ENCODE measurements at regions not wholly inside any gene's neighbourhood (a gene's known extent, or its start where the extent isn't known, plus 50 kb on each side); places are given as distances from the start of the nearest gene placed in this dataset.

DNA sequence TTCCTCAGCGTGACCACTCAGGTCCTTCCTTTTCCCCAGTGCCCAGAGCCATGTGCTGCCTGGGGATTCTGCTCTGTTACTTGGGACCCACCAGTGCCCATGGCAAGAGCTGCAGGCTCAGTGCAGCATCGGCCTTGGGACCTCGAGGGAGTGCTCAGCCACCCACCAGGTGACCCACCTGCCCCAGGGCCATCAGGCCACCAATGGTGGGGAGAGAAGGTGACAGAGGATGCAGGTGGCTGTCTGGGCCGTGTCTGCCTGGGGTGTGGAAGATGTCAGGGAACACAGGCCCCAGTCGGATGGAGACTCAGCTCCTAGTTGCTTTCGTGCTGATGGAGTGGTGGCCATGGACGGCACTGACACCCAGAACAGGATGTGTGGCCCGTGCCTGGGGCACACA lies 104.7 kb upstream of the FAM20C start:
- DNase-seq (ENCODE audit: low spot score) (no peak), ATAC-seq (ENCODE audit: low FRiP score) (no peak)
- TF ChIP-seq, protein P1, sequence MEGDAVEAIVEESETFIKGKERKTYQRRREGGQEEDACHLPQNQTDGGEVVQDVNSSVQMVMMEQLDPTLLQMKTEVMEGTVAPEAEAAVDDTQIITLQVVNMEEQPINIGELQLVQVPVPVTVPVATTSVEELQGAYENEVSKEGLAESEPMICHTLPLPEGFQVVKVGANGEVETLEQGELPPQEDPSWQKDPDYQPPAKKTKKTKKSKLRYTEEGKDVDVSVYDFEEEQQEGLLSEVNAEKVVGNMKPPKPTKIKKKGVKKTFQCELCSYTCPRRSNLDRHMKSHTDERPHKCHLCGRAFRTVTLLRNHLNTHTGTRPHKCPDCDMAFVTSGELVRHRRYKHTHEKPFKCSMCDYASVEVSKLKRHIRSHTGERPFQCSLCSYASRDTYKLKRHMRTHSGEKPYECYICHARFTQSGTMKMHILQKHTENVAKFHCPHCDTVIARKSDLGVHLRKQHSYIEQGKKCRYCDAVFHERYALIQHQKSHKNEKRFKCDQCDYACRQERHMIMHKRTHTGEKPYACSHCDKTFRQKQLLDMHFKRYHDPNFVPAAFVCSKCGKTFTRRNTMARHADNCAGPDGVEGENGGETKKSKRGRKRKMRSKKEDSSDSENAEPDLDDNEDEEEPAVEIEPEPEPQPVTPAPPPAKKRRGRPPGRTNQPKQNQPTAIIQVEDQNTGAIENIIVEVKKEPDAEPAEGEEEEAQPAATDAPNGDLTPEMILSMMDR (IDR thresholded peaks at IDR 0.05), result no peak

DNA sequence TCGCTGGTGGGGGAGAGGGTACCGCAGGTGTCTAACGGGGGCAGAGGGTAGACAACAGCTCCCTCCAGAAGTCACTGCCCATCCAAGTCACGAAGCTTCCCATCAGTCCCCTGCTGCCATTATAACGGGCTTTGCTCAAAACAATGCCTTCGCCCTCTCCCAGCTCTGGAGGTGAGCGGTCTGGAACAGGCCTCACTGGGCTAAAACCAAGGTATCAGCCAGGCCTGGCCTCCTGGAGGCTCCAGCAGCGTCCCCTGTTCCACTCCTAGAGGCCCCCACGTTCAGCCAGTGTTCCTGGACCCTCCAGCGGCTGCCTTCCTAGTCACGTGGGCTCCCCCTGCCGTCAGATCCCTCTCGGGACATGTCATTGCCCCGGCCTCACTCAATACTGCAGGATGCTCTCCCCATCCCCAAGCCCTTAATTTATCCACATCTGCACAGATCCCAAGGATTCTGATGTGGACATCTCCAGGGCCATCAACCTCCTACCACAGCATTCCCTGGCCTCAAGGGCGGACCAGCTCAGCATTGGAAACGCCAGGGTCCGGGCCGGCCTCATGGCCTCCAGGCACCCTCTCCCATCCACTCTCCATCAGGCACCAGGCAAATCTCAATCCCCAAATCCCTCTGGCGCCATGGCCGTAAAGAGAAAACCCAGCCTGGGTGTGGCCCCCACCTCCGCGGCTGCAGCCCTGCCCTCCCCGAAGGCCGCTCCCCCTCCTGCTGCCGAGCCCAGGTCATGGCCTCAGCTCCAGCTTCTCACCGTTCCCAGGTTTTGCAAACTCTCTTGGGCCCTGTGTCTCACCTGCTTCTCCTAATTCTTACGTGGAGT lies 104.1 kb upstream of the FAM20C start:
- DNase-seq (ENCODE audit: low spot score) (no peak), ATAC-seq (ENCODE audit: low FRiP score) (no peak)
- TF ChIP-seq, protein P1 (IDR thresholded peaks at IDR 0.05), result no peak

DNA sequence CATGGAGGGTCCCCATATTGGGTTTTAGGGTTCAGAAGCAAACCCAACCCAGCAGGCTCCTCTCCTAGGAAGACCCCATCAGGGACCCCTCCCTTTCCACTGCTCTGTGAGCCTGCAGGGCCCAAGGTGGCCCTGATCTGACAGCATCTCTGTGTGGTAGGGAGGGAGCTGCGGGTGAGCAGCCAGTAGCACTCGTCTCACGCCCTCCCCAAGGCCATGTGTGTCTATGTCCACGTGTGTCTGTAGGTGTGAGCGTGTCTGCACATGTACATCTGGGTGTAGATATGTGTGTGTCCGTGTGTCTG lies 103.5 kb upstream of the FAM20C start:
- TF ChIP-seq, protein P1 (IDR thresholded peaks at IDR 0.05), result no peak
- DNase-seq (ENCODE audit: low spot score), result no peak
- ATAC-seq (ENCODE audit: low FRiP score), result no peak

DNA sequence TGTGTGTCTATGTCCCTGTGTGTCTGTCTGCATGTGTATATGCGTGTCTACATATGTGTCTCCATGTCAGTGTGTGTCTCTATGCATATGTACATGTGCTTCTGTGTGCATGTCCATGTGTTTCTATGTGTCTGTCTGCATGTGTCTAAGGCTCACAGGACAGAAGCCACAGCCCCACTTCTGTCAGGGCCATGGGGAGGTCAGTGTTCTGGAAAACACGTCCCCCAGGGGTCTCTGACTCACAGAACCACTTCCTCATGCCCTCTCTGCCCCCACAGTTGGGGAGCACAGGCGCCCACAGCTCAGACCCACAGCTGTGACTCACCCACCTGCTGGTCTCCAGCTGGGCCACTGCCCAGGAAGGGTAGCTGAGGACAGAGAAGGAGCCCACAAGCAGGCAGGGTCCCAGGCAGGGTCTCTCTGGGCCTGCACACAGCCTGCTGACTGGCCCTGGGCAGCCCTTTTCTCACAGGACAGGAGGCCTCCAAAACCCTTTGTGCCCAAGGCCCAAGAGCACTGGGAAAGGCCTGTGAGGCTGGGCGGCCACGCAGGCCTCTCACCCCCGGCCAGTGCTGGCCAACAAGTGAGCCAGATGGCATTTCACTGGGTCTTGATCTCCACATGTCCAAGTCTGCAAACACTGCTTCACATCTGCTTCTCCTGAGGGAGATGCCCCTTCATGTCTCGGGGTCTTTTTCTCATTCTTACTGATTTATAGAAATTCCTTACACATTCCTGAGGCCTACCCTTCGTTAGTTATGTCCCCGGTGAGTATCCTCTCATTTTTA lies 102.9 kb upstream of the FAM20C start:
- DNase-seq (ENCODE audit: low spot score) (peak; percentile 64), ATAC-seq (ENCODE audit: low FRiP score) (peak; percentile 87)
- TF ChIP-seq, protein P1 (IDR thresholded peaks at IDR 0.05), result no peak

DNA sequence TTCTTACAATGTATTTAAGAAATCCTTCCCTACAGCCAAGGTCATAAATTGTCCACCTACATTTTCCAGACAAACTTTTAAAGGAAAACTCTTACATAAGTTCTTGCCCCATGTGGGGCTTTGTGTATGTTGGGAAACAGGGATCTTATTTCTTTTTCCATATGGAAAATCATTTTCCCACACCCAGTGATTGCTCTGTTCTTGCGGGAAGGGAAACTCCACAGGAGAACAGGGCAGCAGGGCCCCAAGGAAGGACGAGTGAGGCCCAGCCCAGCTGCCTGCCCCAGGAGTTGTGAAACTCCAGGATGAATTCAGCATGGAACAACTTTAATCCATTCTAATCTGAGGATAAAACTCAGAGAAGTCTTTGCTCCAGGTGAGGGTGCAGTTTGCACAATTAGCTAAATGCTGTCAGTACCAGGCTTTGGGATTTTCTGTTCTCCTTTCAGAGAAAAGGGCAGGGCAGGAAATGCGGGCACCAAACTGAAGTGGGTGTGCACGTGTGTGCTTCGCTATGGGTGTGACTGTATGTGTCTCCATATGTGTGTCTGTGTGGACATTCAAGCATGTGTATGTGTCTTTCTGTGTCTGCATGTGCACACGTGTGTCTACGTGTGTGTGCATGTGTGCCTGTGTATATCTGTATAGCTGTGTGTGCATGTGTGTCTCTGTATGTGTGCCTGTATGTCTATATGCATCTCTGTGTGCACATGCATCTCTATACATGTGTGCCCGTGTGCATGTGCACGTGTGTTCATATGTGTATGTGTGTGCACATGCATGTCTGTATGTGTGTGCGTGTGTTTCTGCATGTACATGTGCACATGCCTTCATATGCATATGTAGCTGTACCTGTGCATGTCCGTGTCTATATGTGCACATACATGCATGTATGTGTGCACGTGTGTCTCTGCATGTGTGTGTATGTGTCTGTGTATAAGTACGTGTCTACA lies 102.0 kb upstream of the FAM20C start:
- DNase-seq (ENCODE audit: low spot score) (no peak), ATAC-seq (ENCODE audit: low FRiP score) (no peak)
- TF ChIP-seq, protein P1 (IDR thresholded peaks at IDR 0.05), result no peak

DNA sequence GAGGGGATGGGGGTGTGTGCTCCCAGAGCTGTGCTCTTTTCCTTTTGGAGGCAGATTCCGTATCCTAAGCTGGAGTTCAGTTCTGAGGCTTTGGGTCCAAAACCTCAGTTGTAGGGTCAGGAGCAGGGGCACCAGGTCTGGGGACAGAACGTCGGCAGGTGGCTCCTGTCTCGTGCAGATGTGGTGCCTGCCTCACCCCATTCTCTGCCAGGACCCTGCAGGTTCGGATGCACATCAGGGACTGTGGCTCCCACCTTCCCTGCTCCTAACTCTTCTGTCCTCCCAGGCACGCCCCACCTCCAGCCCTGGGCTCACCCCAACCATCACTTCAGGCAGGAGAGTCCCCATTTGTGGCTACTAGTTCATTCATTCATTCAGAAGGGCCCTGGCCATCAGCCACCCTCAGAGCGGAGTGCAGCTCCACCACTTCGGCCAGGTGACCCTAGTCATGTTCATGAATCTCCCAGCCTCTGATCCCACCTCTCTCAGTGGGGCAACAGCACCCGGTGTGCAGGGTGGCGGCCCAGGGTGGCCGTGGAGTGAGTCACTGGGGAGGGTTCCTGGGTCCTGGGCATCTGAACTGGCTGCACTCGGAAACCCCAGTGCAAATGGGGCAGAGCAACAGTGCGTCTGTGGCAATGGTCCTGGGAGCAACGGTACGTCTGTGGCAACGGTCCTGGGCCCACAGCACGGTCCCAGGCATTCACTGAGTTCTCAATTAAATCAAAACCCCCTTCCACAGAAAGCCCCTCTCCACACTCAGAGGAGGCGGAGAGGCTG lies 100.8 kb upstream of the FAM20C start:
- ATAC-seq (ENCODE audit: low FRiP score), result no peak
- TF ChIP-seq, protein P1 (IDR thresholded peaks at IDR 0.05), result no peak
- no peak for DNase-seq (ENCODE audit: low spot score)
